ENCODE measurements at regions not wholly inside any gene's neighbourhood (a gene's known extent, or its start where the extent isn't known, plus 50 kb on each side); places are given as distances from the start of the nearest gene placed in this dataset.

- Mint-ChIP-seq H3K27me3 (ENCODE audit: low read depth) (no peaks in the 10 kb centered on the region), H3K4me1 (ENCODE audit: low read depth) (no peaks in the 10 kb centered on the region), H3K9me3 (ENCODE audit: low read depth) (peaks cover 15% of the 10 kb centered on the region), H3K27ac (ENCODE audit: unreplicated experiment) (no peak overlapping the region), H3K4me3 (ENCODE audit: unreplicated experiment) (no peak overlapping the region), H3K36me3 (ENCODE audit: low read depth) (no peaks in the 10 kb centered on the region)
- TF ChIP-seq CTCF (IDR thresholded peaks at IDR 0.05) = no peak
- DNase-seq (ENCODE audit: low spot score) = no peak
These were observed 170.0 kb upstream of the TSHZ3 start for GRCh38 chr19:31519256-31519655.

GRCh38 chr19:31519908-31520307 is 170.7 kb upstream of the TSHZ3 start:
- no peak overlapping the region for H3K27ac Mint-ChIP-seq (ENCODE audit: unreplicated experiment)
- no peak for DNase-seq (ENCODE audit: low spot score)
- no peaks in the 10 kb centered on the region for H3K4me1 Mint-ChIP-seq (ENCODE audit: low read depth)
- H3K9me3 Mint-ChIP-seq (ENCODE audit: low read depth) = peaks cover 21% of the 10 kb centered on the region
- no peaks in the 10 kb centered on the region for H3K36me3 Mint-ChIP-seq (ENCODE audit: low read depth)
- no peak overlapping the region for H3K4me3 Mint-ChIP-seq (ENCODE audit: unreplicated experiment)
- TF ChIP-seq CTCF (IDR thresholded peaks at IDR 0.05) = no peak
- no peaks in the 10 kb centered on the region for H3K27me3 Mint-ChIP-seq (ENCODE audit: low read depth)

GRCh38 chr19:31520633-31521032 is 171.4 kb upstream of the TSHZ3 start:
- no peak overlapping the region for H3K4me3 Mint-ChIP-seq (ENCODE audit: unreplicated experiment)
- DNase-seq (ENCODE audit: low spot score) = no peak
- H3K27ac Mint-ChIP-seq (ENCODE audit: unreplicated experiment) = no peak overlapping the region
- no peaks in the 10 kb centered on the region for H3K4me1 Mint-ChIP-seq (ENCODE audit: low read depth)
- no peak for TF ChIP-seq CTCF (IDR thresholded peaks at IDR 0.05)
- no peaks in the 10 kb centered on the region for H3K36me3 Mint-ChIP-seq (ENCODE audit: low read depth)
- peaks cover 25% of the 10 kb centered on the region for H3K9me3 Mint-ChIP-seq (ENCODE audit: low read depth)
- no peaks in the 10 kb centered on the region for H3K27me3 Mint-ChIP-seq (ENCODE audit: low read depth)

GRCh38 chr19:31525610-31526147 is 176.4 kb upstream of the TSHZ3 start:
- no peak for TF ChIP-seq CTCF (IDR thresholded peaks at IDR 0.05)
- Mint-ChIP-seq H3K27me3 (ENCODE audit: low read depth) (no peaks in the 10 kb centered on the region), H3K9me3 (ENCODE audit: low read depth) (peaks cover 39% of the 10 kb centered on the region), H3K36me3 (ENCODE audit: low read depth) (no peaks in the 10 kb centered on the region), H3K27ac (ENCODE audit: unreplicated experiment) (no peak overlapping the region), H3K4me1 (ENCODE audit: low read depth) (no peaks in the 10 kb centered on the region), H3K4me3 (ENCODE audit: unreplicated experiment) (no peak overlapping the region)
- DNase-seq (ENCODE audit: low spot score) = no peak

- Mint-ChIP-seq H3K4me3 (ENCODE audit: unreplicated experiment) (no peak overlapping the region), H3K4me1 (ENCODE audit: low read depth) (no peaks in the 10 kb centered on the region), H3K36me3 (ENCODE audit: low read depth) (no peaks in the 10 kb centered on the region), H3K27ac (ENCODE audit: unreplicated experiment) (no peak overlapping the region), H3K27me3 (ENCODE audit: low read depth) (peaks cover 3% of the 10 kb centered on the region), H3K9me3 (ENCODE audit: low read depth) (peaks cover 38% of the 10 kb centered on the region)
- DNase-seq (ENCODE audit: low spot score) = no peak
- TF ChIP-seq CTCF (IDR thresholded peaks at IDR 0.05) = no peak
These were observed 178.2 kb upstream of the TSHZ3 start for GRCh38 chr19:31527443-31527842.

Measured in chondrocyte (in vitro differentiated cells).